ENCODE measurements at regions not wholly inside any gene's neighbourhood (a gene's known extent, or its start where the extent isn't known, plus 50 kb on each side); places are given as distances from the start of the nearest gene placed in this dataset.
A peak's percentile ranks its signal among the peaks of the same experiment; 100 is the strongest.

DNA sequence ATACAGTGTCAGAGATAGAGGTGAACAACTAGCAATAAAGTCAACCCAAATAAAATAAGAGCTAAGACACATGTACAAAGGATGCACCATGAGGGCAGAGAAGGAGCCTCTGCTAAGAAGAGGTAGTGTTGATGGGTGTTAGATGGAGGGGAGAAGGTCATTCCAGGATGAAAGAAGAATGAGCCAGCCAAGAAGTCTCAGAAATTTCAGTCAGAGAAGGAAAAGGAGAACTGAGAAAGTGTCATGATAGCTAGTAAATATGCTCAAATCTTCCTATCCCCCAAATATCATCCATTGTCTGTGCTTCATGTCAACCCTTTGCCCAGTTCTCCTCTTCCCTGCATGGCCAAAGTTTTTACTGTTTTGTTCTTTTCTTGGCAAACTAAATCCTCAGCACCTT lies 225.2 kb upstream of the BTG1 start:
- no peaks in the 10 kb centered on the region for H3K27me3 Mint-ChIP-seq (ENCODE audit: insufficient read depth, unreplicated experiment)
- DNase-seq (ENCODE audit: unreplicated experiment), result no peak
- no peak overlapping the region for H3K4me3 Mint-ChIP-seq (ENCODE audit: unreplicated experiment)
- no peaks in the 10 kb centered on the region for H3K36me3 Mint-ChIP-seq (ENCODE audit: insufficient read depth, unreplicated experiment)
- H3K9me3 Mint-ChIP-seq (ENCODE audit: unreplicated experiment), result no peaks in the 10 kb centered on the region
- ChIA-PET POLR2A (interaction anchor here (0.6 kb wide), 1 partner anchor 196 kb away, joined by 3 read pairs; no protein-coding TSS in a partner anchor), CTCF (interaction anchor here (0.6 kb wide), 1 partner anchor 155 kb away, joined by 4 read pairs; no protein-coding TSS in a partner anchor)
- BruUV-seq (replicated peaks), result no TSS peak
- intact Hi-C loops (cut with micrococcal nuclease), result no loop called here
- H3K4me1 Mint-ChIP-seq (ENCODE audit: insufficient read depth, unreplicated experiment), result peaks cover 18% of the 10 kb centered on the region
- H3K27ac Mint-ChIP-seq (ENCODE audit: low read depth, unreplicated experiment), result no peak overlapping the region
- TF ChIP-seq, protein P1, sequence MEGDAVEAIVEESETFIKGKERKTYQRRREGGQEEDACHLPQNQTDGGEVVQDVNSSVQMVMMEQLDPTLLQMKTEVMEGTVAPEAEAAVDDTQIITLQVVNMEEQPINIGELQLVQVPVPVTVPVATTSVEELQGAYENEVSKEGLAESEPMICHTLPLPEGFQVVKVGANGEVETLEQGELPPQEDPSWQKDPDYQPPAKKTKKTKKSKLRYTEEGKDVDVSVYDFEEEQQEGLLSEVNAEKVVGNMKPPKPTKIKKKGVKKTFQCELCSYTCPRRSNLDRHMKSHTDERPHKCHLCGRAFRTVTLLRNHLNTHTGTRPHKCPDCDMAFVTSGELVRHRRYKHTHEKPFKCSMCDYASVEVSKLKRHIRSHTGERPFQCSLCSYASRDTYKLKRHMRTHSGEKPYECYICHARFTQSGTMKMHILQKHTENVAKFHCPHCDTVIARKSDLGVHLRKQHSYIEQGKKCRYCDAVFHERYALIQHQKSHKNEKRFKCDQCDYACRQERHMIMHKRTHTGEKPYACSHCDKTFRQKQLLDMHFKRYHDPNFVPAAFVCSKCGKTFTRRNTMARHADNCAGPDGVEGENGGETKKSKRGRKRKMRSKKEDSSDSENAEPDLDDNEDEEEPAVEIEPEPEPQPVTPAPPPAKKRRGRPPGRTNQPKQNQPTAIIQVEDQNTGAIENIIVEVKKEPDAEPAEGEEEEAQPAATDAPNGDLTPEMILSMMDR (IDR thresholded peaks at IDR 0.05; ENCODE audit: unreplicated experiment), result no peak

DNA sequence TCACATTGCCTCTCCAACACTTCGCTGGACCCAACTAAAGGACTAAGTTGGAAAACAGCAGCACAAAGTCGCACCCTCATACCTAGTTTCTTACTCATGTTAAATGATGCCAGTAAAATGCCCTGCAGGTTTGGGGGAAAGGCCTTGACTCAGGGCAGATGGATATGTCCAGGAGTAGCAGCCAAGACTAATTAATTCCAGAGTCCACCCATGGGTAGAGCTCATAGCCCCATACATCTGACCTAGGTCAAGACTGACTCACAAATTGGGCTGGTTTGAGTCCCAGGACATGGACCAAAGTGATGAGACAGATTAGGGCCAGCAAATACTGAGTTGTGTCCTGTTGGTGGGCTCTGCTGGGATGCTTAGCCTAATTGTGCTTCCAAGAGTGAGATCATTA lies 224.0 kb upstream of the BTG1 start:
- Mint-ChIP-seq H3K4me3 (ENCODE audit: unreplicated experiment) (no peak overlapping the region), H3K27ac (ENCODE audit: low read depth, unreplicated experiment) (peak overlapping the region; percentile 2), H3K4me1 (ENCODE audit: insufficient read depth, unreplicated experiment) (peaks cover 18% of the 10 kb centered on the region), H3K9me3 (ENCODE audit: unreplicated experiment) (no peaks in the 10 kb centered on the region), H3K27me3 (ENCODE audit: insufficient read depth, unreplicated experiment) (no peaks in the 10 kb centered on the region), H3K36me3 (ENCODE audit: insufficient read depth, unreplicated experiment) (no peaks in the 10 kb centered on the region)
- intact Hi-C loops (cut with micrococcal nuclease), result no loop called here
- BruUV-seq (replicated peaks), result no TSS peak
- POLR2A ChIA-PET, result interaction anchor here (0.5 to 1.5 kb wide), 11 partner anchors 9 to 1731 kb away, joined by 3 to 5 read pairs (median 3); partner anchors contain the start of gene BTG1
- TF ChIP-seq, protein P1 (IDR thresholded peaks at IDR 0.05; ENCODE audit: unreplicated experiment), result no peak
- CTCF ChIA-PET, result interaction anchor here (0.6 kb wide), 1 partner anchor 431 kb away, joined by 3 read pairs; no protein-coding TSS in a partner anchor
- DNase-seq (ENCODE audit: unreplicated experiment), result peak; percentile 79

DNA sequence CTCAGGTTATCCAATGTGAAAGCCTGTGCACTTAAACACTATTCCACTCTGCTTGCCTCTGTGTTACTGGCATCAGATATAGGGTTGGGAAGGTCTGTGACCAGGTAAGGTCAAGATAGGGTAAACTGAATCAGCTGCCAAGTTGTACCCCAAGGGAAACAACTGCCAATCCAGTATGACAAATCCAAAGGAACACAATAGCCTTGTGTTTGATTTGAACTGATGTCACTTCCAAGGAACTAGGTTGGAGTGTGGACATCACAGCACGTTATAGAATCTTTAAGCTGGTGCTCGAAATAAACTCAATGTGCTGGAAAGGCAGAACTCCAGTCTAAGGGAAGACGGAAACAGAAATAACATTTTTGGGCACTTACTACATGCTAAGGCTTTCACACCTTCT lies 223.4 kb upstream of the BTG1 start:
- ChIA-PET CTCF (interaction anchor here (0.6 kb wide), 1 partner anchor 431 kb away, joined by 3 read pairs; no protein-coding TSS in a partner anchor), POLR2A (interaction anchor here (0.5 to 1.5 kb wide), 10 partner anchors 9 to 1732 kb away, joined by 3 to 5 read pairs (median 3); partner anchors contain the start of gene BTG1)
- no peak overlapping the region for H3K4me3 Mint-ChIP-seq (ENCODE audit: unreplicated experiment)
- peak overlapping the region; percentile 2 for H3K27ac Mint-ChIP-seq (ENCODE audit: low read depth, unreplicated experiment)
- TF ChIP-seq, protein P1 (IDR thresholded peaks at IDR 0.05; ENCODE audit: unreplicated experiment), result no peak
- intact Hi-C loops (cut with micrococcal nuclease), result no loop called here
- H3K27me3 Mint-ChIP-seq (ENCODE audit: insufficient read depth, unreplicated experiment), result no peaks in the 10 kb centered on the region
- DNase-seq (ENCODE audit: unreplicated experiment), result peak; percentile 0
- H3K36me3 Mint-ChIP-seq (ENCODE audit: insufficient read depth, unreplicated experiment), result no peaks in the 10 kb centered on the region
- no peaks in the 10 kb centered on the region for H3K9me3 Mint-ChIP-seq (ENCODE audit: unreplicated experiment)
- BruUV-seq (replicated peaks), result no TSS peak
- peaks cover 18% of the 10 kb centered on the region for H3K4me1 Mint-ChIP-seq (ENCODE audit: insufficient read depth, unreplicated experiment)

DNA sequence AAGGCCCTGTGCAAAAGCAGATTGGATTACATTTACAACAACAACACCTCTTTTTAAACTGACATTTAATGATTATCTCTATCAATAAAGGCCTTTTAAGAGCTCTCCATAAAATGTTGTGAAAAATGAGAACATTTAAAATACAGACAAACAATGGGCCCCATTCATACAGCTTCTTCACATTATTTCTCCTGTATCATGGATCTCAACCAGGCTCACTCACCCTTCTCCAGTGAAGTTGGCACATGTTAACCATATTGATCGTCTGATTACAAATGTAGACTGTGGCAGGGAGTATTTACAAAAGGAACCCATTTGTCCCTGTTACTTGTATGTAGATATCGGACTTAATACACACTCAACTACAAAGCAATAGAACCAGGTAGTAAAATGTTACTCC lies 220.2 kb upstream of the BTG1 start:
- no peaks in the 10 kb centered on the region for H3K27me3 Mint-ChIP-seq (ENCODE audit: insufficient read depth, unreplicated experiment)

More for the DNA sequence above, 220.2 kb upstream of the BTG1 start:
- TF ChIP-seq, protein P1 (IDR thresholded peaks at IDR 0.05; ENCODE audit: unreplicated experiment), result no peak
- no peaks in the 10 kb centered on the region for H3K9me3 Mint-ChIP-seq (ENCODE audit: unreplicated experiment)
- no peak overlapping the region for H3K4me3 Mint-ChIP-seq (ENCODE audit: unreplicated experiment)
- ChIA-PET CTCF (no interaction called here), POLR2A (no interaction called here)
- H3K4me1 Mint-ChIP-seq (ENCODE audit: insufficient read depth, unreplicated experiment), result peaks cover 18% of the 10 kb centered on the region
- BruUV-seq (replicated peaks), result no TSS peak
- H3K36me3 Mint-ChIP-seq (ENCODE audit: insufficient read depth, unreplicated experiment), result no peaks in the 10 kb centered on the region
- H3K27ac Mint-ChIP-seq (ENCODE audit: low read depth, unreplicated experiment), result no peak overlapping the region
- no peak for DNase-seq (ENCODE audit: unreplicated experiment)
- intact Hi-C loops (cut with micrococcal nuclease), result no loop called here

Measured in MCF 10A (cell line).